GM23338 (cell line): ENCODE measurements at regions not wholly inside any gene's neighbourhood (a gene's known extent, or its start where the extent isn't known, plus 50 kb on each side); places are given as distances from the start of the nearest gene placed in this dataset.

ENCODE experiments used
- ATAC-seq: fragments of 200-7000 bp; cut with Tn5 transposase; 3 replicates; pipeline ENCODE4 v1.9.1; 2020
- DNase-seq: peaks from one replicate; pipeline ENCODE4 v3.0.0-alpha.2; 2015; ENCODE audit warnings: low spot score
- H2AFZ ChIP-seq: fragments of 200-600 bp; sonication (generic); 2 replicates; pipeline ENCODE4 v1.8.0; 2016; ENCODE audit warnings: antibody characterized with exemption, mild to moderate bottlenecking, moderate library complexity
- H3F3A ChIP-seq: fragments of 200-600 bp; sonication (generic); replicated peaks from 2 replicates; pipeline ENCODE4 v1.8.0; 2017; ENCODE audit warnings: antibody characterized with exemption, mixed run types, low read depth
- H3K27ac ChIP-seq: fragments of 200-600 bp; sonication (generic); 2 replicates; pipeline ENCODE4 v1.6.1; 2016; ENCODE audit warnings: low read depth
- H3K27me3 ChIP-seq: fragments of 200-600 bp; sonication (generic); 2 replicates; pipeline ENCODE4 v1.8.0; 2016; ENCODE audit warnings: mild to moderate bottlenecking, mixed run types, moderate library complexity; ENCODE audit not compliant: insufficient read depth
- H3K36me3 ChIP-seq: fragments of 200-600 bp; sonication (generic); 2 replicates; pipeline ENCODE4 v1.8.0; 2016; ENCODE audit warnings: mild to moderate bottlenecking; ENCODE audit not compliant: insufficient read depth
- H3K4me1 ChIP-seq: fragments of 200-600 bp; sonication (generic); 2 replicates; pipeline ENCODE4 v1.8.0; 2016; ENCODE audit warnings: mild to moderate bottlenecking, moderate library complexity; ENCODE audit not compliant: insufficient read depth
- H3K4me2 ChIP-seq: fragments of 200-600 bp; sonication (generic); 2 replicates; pipeline ENCODE4 v1.7.1; 2017; ENCODE audit warnings: mixed run types
- H3K4me3 ChIP-seq: fragments of 200-600 bp; sonication (generic); 2 replicates; pipeline ENCODE4 v1.6.1; 2016; ENCODE audit warnings: mixed run types
- H3K79me2 ChIP-seq: fragments of 200-600 bp; sonication (generic); replicated peaks from 2 replicates; pipeline ENCODE4 v1.8.0; 2017; ENCODE audit warnings: mild to moderate bottlenecking; ENCODE audit not compliant: insufficient read depth
- H3K9me2 ChIP-seq: fragments of 200-600 bp; sonication (generic); 2 replicates; pipeline ENCODE4 v1.8.0; 2017; ENCODE audit not compliant: insufficient read depth
- H4K20me1 ChIP-seq: fragments of 200-600 bp; sonication (generic); replicated peaks from 2 replicates; pipeline ENCODE4 v1.8.0; 2017; ENCODE audit warnings: mild to moderate bottlenecking; ENCODE audit not compliant: insufficient read depth
- H3K27ac Mint-ChIP-seq: 2 replicates; pipeline ENCODE4 v1.8.0; 2020; ENCODE audit warnings: inconsistent platforms, mild to moderate bottlenecking, moderate library complexity, mixed read lengths
- H3K27me3 Mint-ChIP-seq: 3 replicates; pipeline ENCODE4 v1.8.0; 2022; ENCODE audit warnings: low read depth, mild to moderate bottlenecking, moderate library complexity, mixed read lengths, inconsistent platforms; ENCODE audit not compliant: insufficient read depth, poor library complexity
- H3K36me3 Mint-ChIP-seq: 3 replicates; pipeline ENCODE4 v1.8.0; 2021; ENCODE audit warnings: low read depth, mild to moderate bottlenecking, inconsistent platforms, moderate library complexity, mixed read lengths
- H3K4me1 Mint-ChIP-seq: 3 replicates; pipeline ENCODE4 v1.8.0; 2020; ENCODE audit warnings: mild to moderate bottlenecking, inconsistent platforms, mixed read lengths
- H3K4me3 Mint-ChIP-seq: 3 replicates; pipeline ENCODE4 v1.8.0; 2021; ENCODE audit warnings: moderate library complexity, mild to moderate bottlenecking, inconsistent platforms, mixed read lengths
- H3K9me3 Mint-ChIP-seq: 3 replicates; pipeline ENCODE4 v1.8.0; 2020; ENCODE audit warnings: moderate library complexity, mild to moderate bottlenecking, inconsistent platforms, mixed read lengths
- CREB1 ChIP-seq: fragments of 250-450 bp; sonication (Bioruptor Pico); IDR thresholded peaks from 2 replicates; pipeline ENCODE4 v1.5.0; 2020; ENCODE audit warnings: low read depth, mild to moderate bottlenecking, moderate library complexity
- EZH2 ChIP-seq: fragments of 200-600 bp; sonication (generic); IDR thresholded peaks from one replicate; pipeline ENCODE4 v1.8.0; 2017; ENCODE audit warnings: antibody characterized with exemption, mild to moderate bottlenecking, low read depth; ENCODE audit not compliant: unreplicated experiment
- EZH2phosphoT487 ChIP-seq: fragments of 200-600 bp; sonication (generic); IDR thresholded peaks from one replicate; pipeline ENCODE4 v1.8.1; 2018; ENCODE audit warnings: antibody characterized with exemption; ENCODE audit not compliant: unreplicated experiment
- JUNB ChIP-seq: IDR thresholded peaks from one replicate; pipeline ENCODE4 v1.6.1; 2016; ENCODE audit warnings: antibody characterized with exemption; ENCODE audit not compliant: unreplicated experiment
- NANOG ChIP-seq: IDR thresholded peaks from 2 replicates; pipeline ENCODE4 v1.6.1; 2016; ENCODE audit warnings: antibody characterized with exemption, borderline replicate concordance
- POLR2AphosphoS5 ChIP-seq: IDR thresholded peaks from 2 replicates; pipeline ENCODE4 v1.6.1; 2016; ENCODE audit warnings: antibody characterized with exemption, low read depth
- STAT1 ChIP-seq: IDR thresholded peaks from one replicate; pipeline ENCODE4 v1.6.1; 2016; ENCODE audit warnings: antibody characterized with exemption; ENCODE audit not compliant: unreplicated experiment
- ZNF114 ChIP-seq: fragments of 250-450 bp; sonication (Bioruptor Pico); IDR thresholded peaks from 2 replicates; pipeline ENCODE4 v1.5.0; 2020; ENCODE audit warnings: mild to moderate bottlenecking, moderate library complexity
- ZNF331 ChIP-seq: fragments of 250-450 bp; sonication (Bioruptor Pico); IDR thresholded peaks from 2 replicates; pipeline ENCODE4 v1.5.0; 2020; ENCODE audit warnings: low read depth, mild to moderate bottlenecking, moderate library complexity
- TF ChIP-seq, protein P1 (sequence below): IDR thresholded peaks from 2 replicates; pipeline ENCODE4 v1.6.1; 2016; ENCODE audit warnings: antibody characterized with exemption
- TF ChIP-seq, protein P2 (sequence below): IDR thresholded peaks from one replicate; pipeline ENCODE4 v1.6.1; 2018; ENCODE audit warnings: antibody characterized with exemption; ENCODE audit not compliant: unreplicated experiment
- TF ChIP-seq, protein P3 (sequence below): fragments of 250-450 bp; sonication (Bioruptor Pico); IDR thresholded peaks from 2 replicates; pipeline ENCODE4 v1.5.0; 2020; ENCODE audit warnings: mild to moderate bottlenecking, moderate library complexity
- TF ChIP-seq, protein P4 (sequence below), 2 experiments: fragments of 200-600 bp in 1 of 2; sonication (generic) in 1 of 2; conservative IDR thresholded peaks; 2 replicates each; pipeline versions ENCODE4 v1.5.1 to v1.6.1; 2016 to 2017; ENCODE audit warnings: antibody characterized with exemption in 2 of 2, low read depth in 2 of 2, mild to moderate bottlenecking in 2 of 2, moderate library complexity in 1 of 2

DNA sequence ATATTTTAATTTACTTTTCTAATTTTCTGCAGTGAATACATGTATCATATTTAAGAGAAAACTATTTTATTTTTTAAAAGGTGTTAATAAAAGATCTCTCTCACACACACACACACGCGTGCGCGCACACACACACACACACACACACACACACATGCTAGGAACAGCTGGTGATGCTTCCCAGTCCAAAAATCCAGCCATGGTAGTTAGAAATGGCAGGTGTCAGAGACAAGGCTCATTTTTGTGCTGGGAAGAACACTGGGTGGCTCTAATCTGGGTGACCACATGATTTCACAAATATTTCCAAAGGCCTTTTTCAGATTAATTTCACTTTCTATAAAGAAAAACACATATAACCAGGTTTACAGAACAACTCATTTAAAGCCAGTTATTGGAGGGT, 104.5 kb upstream of the NCK2 start:
- Histone ChIP-seq H2AFZ (no peak overlapping the region), H3K36me3 (no peaks in the 10 kb centered on the region), H3K27ac (no peak overlapping the region), H4K20me1 (no peaks in the 10 kb centered on the region), H3K4me1 (peaks cover 16% of the 10 kb centered on the region), H3F3A (no peaks in the 10 kb centered on the region), H3K79me2 (no peaks in the 10 kb centered on the region), H3K4me3 (no peak overlapping the region), H3K27me3 (no peaks in the 10 kb centered on the region), H3K9me2 (no peaks in the 10 kb centered on the region), H3K4me2 (no peak overlapping the region)
- no peak for ATAC-seq
- Mint-ChIP-seq H3K9me3 (no peaks in the 10 kb centered on the region), H3K27ac (no peak overlapping the region), H3K27me3 (peaks cover 3% of the 10 kb centered on the region), H3K36me3 (no peaks in the 10 kb centered on the region), H3K4me1 (peaks cover 13% of the 10 kb centered on the region), H3K4me3 (no peak overlapping the region)
- no peak for TF ChIP-seq STAT1
- no peak for TF ChIP-seq NANOG
- TF ChIP-seq, protein P1, sequence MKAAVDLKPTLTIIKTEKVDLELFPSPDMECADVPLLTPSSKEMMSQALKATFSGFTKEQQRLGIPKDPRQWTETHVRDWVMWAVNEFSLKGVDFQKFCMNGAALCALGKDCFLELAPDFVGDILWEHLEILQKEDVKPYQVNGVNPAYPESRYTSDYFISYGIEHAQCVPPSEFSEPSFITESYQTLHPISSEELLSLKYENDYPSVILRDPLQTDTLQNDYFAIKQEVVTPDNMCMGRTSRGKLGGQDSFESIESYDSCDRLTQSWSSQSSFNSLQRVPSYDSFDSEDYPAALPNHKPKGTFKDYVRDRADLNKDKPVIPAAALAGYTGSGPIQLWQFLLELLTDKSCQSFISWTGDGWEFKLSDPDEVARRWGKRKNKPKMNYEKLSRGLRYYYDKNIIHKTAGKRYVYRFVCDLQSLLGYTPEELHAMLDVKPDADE, result no peak
- TF ChIP-seq, protein P2, sequence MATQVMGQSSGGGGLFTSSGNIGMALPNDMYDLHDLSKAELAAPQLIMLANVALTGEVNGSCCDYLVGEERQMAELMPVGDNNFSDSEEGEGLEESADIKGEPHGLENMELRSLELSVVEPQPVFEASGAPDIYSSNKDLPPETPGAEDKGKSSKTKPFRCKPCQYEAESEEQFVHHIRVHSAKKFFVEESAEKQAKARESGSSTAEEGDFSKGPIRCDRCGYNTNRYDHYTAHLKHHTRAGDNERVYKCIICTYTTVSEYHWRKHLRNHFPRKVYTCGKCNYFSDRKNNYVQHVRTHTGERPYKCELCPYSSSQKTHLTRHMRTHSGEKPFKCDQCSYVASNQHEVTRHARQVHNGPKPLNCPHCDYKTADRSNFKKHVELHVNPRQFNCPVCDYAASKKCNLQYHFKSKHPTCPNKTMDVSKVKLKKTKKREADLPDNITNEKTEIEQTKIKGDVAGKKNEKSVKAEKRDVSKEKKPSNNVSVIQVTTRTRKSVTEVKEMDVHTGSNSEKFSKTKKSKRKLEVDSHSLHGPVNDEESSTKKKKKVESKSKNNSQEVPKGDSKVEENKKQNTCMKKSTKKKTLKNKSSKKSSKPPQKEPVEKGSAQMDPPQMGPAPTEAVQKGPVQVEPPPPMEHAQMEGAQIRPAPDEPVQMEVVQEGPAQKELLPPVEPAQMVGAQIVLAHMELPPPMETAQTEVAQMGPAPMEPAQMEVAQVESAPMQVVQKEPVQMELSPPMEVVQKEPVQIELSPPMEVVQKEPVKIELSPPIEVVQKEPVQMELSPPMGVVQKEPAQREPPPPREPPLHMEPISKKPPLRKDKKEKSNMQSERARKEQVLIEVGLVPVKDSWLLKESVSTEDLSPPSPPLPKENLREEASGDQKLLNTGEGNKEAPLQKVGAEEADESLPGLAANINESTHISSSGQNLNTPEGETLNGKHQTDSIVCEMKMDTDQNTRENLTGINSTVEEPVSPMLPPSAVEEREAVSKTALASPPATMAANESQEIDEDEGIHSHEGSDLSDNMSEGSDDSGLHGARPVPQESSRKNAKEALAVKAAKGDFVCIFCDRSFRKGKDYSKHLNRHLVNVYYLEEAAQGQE, result no peak
- TF ChIP-seq EZH2phosphoT487, result no peak
- TF ChIP-seq ZNF114, result no peak
- TF ChIP-seq, protein P3, sequence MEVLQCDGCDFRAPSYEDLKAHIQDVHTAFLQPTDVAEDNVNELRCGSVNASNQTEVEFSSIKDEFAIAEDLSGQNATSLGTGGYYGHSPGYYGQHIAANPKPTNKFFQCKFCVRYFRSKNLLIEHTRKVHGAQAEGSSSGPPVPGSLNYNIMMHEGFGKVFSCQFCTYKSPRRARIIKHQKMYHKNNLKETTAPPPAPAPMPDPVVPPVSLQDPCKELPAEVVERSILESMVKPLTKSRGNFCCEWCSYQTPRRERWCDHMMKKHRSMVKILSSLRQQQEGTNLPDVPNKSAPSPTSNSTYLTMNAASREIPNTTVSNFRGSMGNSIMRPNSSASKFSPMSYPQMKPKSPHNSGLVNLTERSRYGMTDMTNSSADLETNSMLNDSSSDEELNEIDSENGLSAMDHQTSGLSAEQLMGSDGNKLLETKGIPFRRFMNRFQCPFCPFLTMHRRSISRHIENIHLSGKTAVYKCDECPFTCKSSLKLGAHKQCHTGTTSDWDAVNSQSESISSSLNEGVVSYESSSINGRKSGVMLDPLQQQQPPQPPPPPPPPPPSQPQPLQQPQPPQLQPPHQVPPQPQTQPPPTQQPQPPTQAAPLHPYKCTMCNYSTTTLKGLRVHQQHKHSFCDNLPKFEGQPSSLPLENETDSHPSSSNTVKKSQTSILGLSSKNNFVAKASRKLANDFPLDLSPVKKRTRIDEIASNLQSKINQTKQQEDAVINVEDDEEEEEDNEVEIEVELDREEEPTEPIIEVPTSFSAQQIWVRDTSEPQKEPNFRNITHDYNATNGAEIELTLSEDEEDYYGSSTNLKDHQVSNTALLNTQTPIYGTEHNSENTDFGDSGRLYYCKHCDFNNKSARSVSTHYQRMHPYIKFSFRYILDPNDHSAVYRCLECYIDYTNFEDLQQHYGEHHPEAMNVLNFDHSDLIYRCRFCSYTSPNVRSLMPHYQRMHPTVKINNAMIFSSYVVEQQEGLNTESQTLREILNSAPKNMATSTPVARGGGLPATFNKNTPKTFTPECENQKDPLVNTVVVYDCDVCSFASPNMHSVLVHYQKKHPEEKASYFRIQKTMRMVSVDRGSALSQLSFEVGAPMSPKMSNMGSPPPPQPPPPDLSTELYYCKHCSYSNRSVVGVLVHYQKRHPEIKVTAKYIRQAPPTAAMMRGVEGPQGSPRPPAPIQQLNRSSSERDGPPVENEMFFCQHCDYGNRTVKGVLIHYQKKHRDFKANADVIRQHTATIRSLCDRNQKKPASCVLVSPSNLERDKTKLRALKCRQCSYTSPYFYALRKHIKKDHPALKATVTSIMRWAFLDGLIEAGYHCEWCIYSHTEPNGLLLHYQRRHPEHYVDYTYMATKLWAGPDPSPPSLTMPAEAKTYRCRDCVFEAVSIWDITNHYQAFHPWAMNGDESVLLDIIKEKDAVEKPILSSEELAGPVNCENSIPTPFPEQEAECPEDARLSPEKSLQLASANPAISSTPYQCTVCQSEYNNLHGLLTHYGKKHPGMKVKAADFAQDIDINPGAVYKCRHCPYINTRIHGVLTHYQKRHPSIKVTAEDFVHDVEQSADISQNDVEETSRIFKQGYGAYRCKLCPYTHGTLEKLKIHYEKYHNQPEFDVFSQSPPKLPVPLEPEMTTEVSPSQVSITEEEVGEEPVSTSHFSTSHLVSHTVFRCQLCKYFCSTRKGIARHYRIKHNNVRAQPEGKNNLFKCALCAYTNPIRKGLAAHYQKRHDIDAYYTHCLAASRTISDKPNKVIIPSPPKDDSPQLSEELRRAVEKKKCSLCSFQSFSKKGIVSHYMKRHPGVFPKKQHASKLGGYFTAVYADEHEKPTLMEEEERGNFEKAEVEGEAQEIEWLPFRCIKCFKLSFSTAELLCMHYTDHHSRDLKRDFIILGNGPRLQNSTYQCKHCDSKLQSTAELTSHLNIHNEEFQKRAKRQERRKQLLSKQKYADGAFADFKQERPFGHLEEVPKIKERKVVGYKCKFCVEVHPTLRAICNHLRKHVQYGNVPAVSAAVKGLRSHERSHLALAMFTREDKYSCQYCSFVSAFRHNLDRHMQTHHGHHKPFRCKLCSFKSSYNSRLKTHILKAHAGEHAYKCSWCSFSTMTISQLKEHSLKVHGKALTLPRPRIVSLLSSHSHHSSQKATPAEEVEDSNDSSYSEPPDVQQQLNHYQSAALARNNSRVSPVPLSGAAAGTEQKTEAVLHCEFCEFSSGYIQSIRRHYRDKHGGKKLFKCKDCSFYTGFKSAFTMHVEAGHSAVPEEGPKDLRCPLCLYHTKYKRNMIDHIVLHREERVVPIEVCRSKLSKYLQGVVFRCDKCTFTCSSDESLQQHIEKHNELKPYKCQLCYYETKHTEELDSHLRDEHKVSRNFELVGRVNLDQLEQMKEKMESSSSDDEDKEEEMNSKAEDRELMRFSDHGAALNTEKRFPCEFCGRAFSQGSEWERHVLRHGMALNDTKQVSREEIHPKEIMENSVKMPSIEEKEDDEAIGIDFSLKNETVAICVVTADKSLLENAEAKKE (CRISPR knock-in tag), result no peak
- no peak for TF ChIP-seq JUNB
- TF ChIP-seq CREB1 (CRISPR knock-in tag), result no peak
- TF ChIP-seq, protein P4, sequence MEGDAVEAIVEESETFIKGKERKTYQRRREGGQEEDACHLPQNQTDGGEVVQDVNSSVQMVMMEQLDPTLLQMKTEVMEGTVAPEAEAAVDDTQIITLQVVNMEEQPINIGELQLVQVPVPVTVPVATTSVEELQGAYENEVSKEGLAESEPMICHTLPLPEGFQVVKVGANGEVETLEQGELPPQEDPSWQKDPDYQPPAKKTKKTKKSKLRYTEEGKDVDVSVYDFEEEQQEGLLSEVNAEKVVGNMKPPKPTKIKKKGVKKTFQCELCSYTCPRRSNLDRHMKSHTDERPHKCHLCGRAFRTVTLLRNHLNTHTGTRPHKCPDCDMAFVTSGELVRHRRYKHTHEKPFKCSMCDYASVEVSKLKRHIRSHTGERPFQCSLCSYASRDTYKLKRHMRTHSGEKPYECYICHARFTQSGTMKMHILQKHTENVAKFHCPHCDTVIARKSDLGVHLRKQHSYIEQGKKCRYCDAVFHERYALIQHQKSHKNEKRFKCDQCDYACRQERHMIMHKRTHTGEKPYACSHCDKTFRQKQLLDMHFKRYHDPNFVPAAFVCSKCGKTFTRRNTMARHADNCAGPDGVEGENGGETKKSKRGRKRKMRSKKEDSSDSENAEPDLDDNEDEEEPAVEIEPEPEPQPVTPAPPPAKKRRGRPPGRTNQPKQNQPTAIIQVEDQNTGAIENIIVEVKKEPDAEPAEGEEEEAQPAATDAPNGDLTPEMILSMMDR (conservative IDR thresholded peaks at IDR 0.05; ENCODE audit: low read depth in 2 of 2), result no peak
- TF ChIP-seq ZNF331 (CRISPR knock-in tag), result no peak
- no peak for TF ChIP-seq EZH2
- TF ChIP-seq POLR2AphosphoS5, result no peak
- DNase-seq, result no peak
